H1 (cell line): ENCODE measurements at regions not wholly inside any gene's neighbourhood (a gene's known extent, or its start where the extent isn't known, plus 50 kb on each side); places are given as distances from the start of the nearest gene placed in this dataset.

Experiments
- BRCA1 ChIP-seq: IDR thresholded peaks from 2 replicates; pipeline ENCODE4 v1.6.1; 2012; ENCODE audit warnings: low read depth, low read length, improper control_type of control experiment
- HDAC2 ChIP-seq, 2 experiments: fragments of 300-600 bp in 1 of 2; sonication (generic) in 1 of 2; IDR thresholded peaks; 2 replicates each; pipeline ENCODE4 v1.6.1; 2011 to 2012; ENCODE audit warnings: low read depth in 2 of 2, low read length in 2 of 2, mild to moderate bottlenecking in 2 of 2, moderate library complexity in 2 of 2, borderline replicate concordance in 1 of 2, inconsistent platforms in 1 of 2
- POLR2A ChIP-seq, 2 experiments: IDR thresholded peaks; 1 replicate in 1 of 2; 2 replicates in 1 of 2; pipeline ENCODE4 v1.6.1; 2011; ENCODE audit warnings: low read depth in 2 of 2, low read length in 2 of 2, mild to moderate bottlenecking in 2 of 2; ENCODE audit errors: control extremely low read depth in 1 of 2
- TF ChIP-seq, protein P1 (sequence below): IDR thresholded peaks from 2 replicates; pipeline ENCODE4 v1.6.1; 2012; ENCODE audit warnings: low read length, inconsistent platforms

DNA sequence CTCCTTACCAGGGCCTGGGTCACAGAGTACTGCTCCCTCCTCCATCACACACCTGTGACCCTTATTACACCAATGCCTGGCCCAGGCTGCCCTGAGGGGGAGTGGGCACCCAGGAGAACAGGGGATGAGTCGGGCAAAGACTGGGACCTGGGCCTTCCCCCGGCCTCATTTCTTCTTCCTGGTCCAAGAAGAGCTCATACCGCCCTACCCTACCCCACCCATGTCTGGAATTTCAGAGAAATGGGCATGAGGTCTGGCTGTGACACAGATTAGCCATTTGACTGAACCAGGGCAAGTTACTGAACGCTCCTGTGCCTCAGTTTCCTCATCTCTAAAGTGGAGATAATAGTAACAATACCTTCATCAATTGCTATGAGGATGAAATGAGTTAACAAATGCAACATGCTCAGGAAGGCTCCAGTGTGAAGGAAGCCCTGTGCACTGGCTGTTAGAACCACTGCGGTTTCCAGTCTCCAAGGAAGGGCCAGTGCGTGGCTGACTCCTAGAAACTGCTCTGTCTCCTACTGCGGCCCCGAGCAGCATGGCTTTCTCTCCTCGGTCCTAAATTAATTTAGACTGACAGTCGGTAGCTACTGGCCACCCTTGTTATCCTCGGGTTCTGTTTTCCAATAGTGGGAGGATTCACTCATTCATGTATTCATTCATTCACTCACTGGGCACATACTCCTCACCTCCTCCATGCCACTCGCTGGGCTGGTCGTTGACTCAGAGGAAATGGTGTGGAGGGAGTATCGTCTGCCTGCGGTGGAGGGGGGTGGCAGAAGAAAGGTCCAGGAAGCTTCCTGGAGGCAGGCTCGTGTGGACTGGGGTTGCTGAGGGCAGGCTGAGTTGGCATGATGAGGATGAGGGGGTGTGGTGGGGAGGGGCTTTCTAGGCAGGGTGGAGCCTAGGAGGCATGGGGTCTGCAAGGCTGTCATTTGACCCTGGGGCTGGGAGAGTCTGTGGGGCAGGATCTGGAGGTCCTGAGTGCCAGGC is 175.6 kb downstream of the GLI2 start (continued):
- TF ChIP-seq, protein P1, sequence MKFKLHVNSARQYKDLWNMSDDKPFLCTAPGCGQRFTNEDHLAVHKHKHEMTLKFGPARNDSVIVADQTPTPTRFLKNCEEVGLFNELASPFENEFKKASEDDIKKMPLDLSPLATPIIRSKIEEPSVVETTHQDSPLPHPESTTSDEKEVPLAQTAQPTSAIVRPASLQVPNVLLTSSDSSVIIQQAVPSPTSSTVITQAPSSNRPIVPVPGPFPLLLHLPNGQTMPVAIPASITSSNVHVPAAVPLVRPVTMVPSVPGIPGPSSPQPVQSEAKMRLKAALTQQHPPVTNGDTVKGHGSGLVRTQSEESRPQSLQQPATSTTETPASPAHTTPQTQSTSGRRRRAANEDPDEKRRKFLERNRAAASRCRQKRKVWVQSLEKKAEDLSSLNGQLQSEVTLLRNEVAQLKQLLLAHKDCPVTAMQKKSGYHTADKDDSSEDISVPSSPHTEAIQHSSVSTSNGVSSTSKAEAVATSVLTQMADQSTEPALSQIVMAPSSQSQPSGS = no peak
- TF ChIP-seq BRCA1 (no peak), POLR2A (IDR thresholded peaks at IDR 0.05; ENCODE audit: control extremely low read depth in 1 of 2, low read depth in 2 of 2, low read length in 2 of 2) (no peak), HDAC2 (IDR thresholded peaks at IDR 0.05; ENCODE audit: borderline replicate concordance in 1 of 2, low read depth in 2 of 2, low read length in 2 of 2) (no peak)
